ENCODE measurements at regions not wholly inside any gene's neighbourhood (a gene's known extent, or its start where the extent isn't known, plus 50 kb on each side); places are given as distances from the start of the nearest gene placed in this dataset.

GRCh38 chr1:192442736-192443135 lies 125.9 kb downstream of the RGS21 start:
- no peak overlapping the region for H2BK5ac ChIP-seq (ENCODE audit: low read depth, low read length)
- H2AK5ac ChIP-seq (ENCODE audit: low read depth, low read length) = no peak overlapping the region
- H3K36me3 ChIP-seq (ENCODE audit: control insufficient read depth in 2 of 4, insufficient read depth in 4 of 4, low read length in 3 of 4) = no peaks in the 10 kb centered on the region
- no peak overlapping the region for H3K9ac ChIP-seq (replicated peaks in 1 of 4; ENCODE audit: extremely low read depth in 1 of 4, low read depth in 3 of 4, low read length in 3 of 4)
- H3K4me1 ChIP-seq (replicated peaks in 1 of 4; ENCODE audit: control insufficient read depth in 3 of 4, insufficient read depth in 4 of 4, low read length in 3 of 4) = 0 out of 7 replicates have a peak, but pooled peaks cover 0 to 2% (median 0%) of the 10 kb centered on the region in 4 experiments
- H4K20me1 ChIP-seq (replicated peaks in 1 of 2; ENCODE audit: control insufficient read depth in 1 of 2, insufficient read depth in 2 of 2, low read length in 2 of 2) = no peaks in the 10 kb centered on the region
- H3K14ac ChIP-seq (ENCODE audit: insufficient read length) = no peak overlapping the region
- no peaks in the 10 kb centered on the region for H3K79me2 ChIP-seq (ENCODE audit: control insufficient read depth in 1 of 2, insufficient read depth in 2 of 2, low read length in 2 of 2)
- H3K4ac ChIP-seq (replicated peaks; ENCODE audit: insufficient read length, low read depth, low read length) = no peak overlapping the region
- no peak overlapping the region for H2BK20ac ChIP-seq (ENCODE audit: low read length)
- no peak for TF ChIP-seq SUZ12 (IDR thresholded peaks at IDR 0.05; ENCODE audit: low read length)
- no peak for TF ChIP-seq GABPA (IDR thresholded peaks at IDR 0.05; ENCODE audit: borderline replicate concordance, insufficient read depth, low read length)
- TF ChIP-seq CEBPB (IDR thresholded peaks at IDR 0.05; ENCODE audit: low read depth, low read length) = no peak
- no peak for TF ChIP-seq JUN (IDR thresholded peaks at IDR 0.05; ENCODE audit: low read depth, low read length)
- TF ChIP-seq CHD1 (IDR thresholded peaks at IDR 0.05; ENCODE audit: low read depth, low read length) = no peak
- TF ChIP-seq CHD2 (IDR thresholded peaks at IDR 0.05; ENCODE audit: low read length) = no peak
- no peak for TF ChIP-seq CREB1 (IDR thresholded peaks at IDR 0.05)
- no peaks in the 10 kb centered on the region for H3K79me1 ChIP-seq (ENCODE audit: low read depth, low read length)
- H3K4me2 ChIP-seq (ENCODE audit: insufficient read depth in 1 of 2, low read depth in 2 of 2, low read length in 2 of 2) = no peak overlapping the region
- no peak overlapping the region for H4K5ac ChIP-seq (ENCODE audit: insufficient read length, low read depth, low read length)
- DNase-seq (ENCODE audit: low read depth in 1 of 2, low spot score in 2 of 2) (no peak), FAIRE-seq (no peak)
- ChIA-PET CTCF (ENCODE audit: partially characterized antibody) (no interaction called here), POLR2A (ENCODE audit: partially characterized antibody) (no interaction called here)
- H3K18ac ChIP-seq (ENCODE audit: extremely low read depth, low read length) = no peak overlapping the region
- H4K91ac ChIP-seq (replicated peaks; ENCODE audit: insufficient read length, low read length) = no peak overlapping the region
- 87% methylated on average over 2 of the region's 2 CpGs; no CpG with 5 or more reads in 1 of the 2 experiments for WGBS, 2 experiments (ENCODE audit: extremely low coverage in 1 of 2, insufficient coverage in 1 of 2, insufficient read length in 1 of 2, insufficient replicate concordance in 2 of 2, low coverage in 1 of 2, low lambda C conversion rate in 2 of 2, missing lambda C conversion rate in 1 of 2)
- H3K4me3 ChIP-seq (ENCODE audit: extremely low read depth in 1 of 4, insufficient read depth in 2 of 4, low read depth in 3 of 4, low read length in 4 of 4) = no peak overlapping the region
- peak overlapping the region; percentile 51 for H2AFZ ChIP-seq (ENCODE audit: low read length)
- H2BK120ac ChIP-seq (replicated peaks; ENCODE audit: low read depth, low read length) = no peak overlapping the region
- no peak overlapping the region for H2BK12ac ChIP-seq (ENCODE audit: low read depth, low read length)
- H3K56ac ChIP-seq (replicated peaks; ENCODE audit: insufficient read length, low read depth, low read length) = no peak overlapping the region
- H4K8ac ChIP-seq (ENCODE audit: extremely low read depth, insufficient read depth, low read length) = no peak overlapping the region
- no peaks in the 10 kb centered on the region; the same call in 1 of the 2 replicates for H3K23me2 ChIP-seq (ENCODE audit: low read depth, low read length)
- no peaks in the 10 kb centered on the region for H3K9me3 ChIP-seq (ENCODE audit: insufficient read depth in 2 of 2, low read depth in 1 of 2, low read length in 1 of 2)
- H3K23ac ChIP-seq (ENCODE audit: insufficient read length) = no peak overlapping the region
- H3K27ac ChIP-seq (ENCODE audit: low read depth, low read length) = no peak overlapping the region
- no peaks in the 10 kb centered on the region for H3K27me3 ChIP-seq (replicated peaks in 1 of 4; ENCODE audit: control insufficient read depth in 3 of 4, extremely low read depth in 1 of 4, insufficient read depth in 3 of 4, low read length in 3 of 4)
- H2BK15ac ChIP-seq (ENCODE audit: low read length) = no peak overlapping the region

Measured in H1 (cell line).